Breast epithelium (tissue), 3 donors: ENCODE measurements at regions not wholly inside any gene's neighbourhood (a gene's known extent, or its start where the extent isn't known, plus 50 kb on each side); places are given as distances from the start of the nearest gene placed in this dataset.

ENCODE experiments used
- CTCF ChIP-seq, 3 donors: fragments of 450-650 bp; IDR thresholded peaks; one replicate each; pipeline ENCODE4 v1.5.1; 2016 to 2017; ENCODE audit warnings: antibody characterized with exemption in 3 of 3, mild to moderate bottlenecking in 3 of 3, moderate library complexity in 3 of 3
- POLR2A ChIP-seq: fragments of 450-650 bp; IDR thresholded peaks from one replicate; pipeline ENCODE4 v1.6.1; 2016; ENCODE audit warnings: antibody characterized with exemption, mild to moderate bottlenecking, moderate library complexity
- POLR2AphosphoS5 ChIP-seq, 3 donors: sonication (generic); formaldehyde crosslinking; IDR thresholded peaks; one replicate each; pipeline ENCODE4 v1.6.1; 2017; ENCODE audit warnings: antibody characterized with exemption in 3 of 3

- TF ChIP-seq POLR2AphosphoS5 (IDR thresholded peaks at IDR 0.05) = no peak
- TF ChIP-seq POLR2A = no peak
- no peak for TF ChIP-seq CTCF (IDR thresholded peaks at IDR 0.05)
Observed at GRCh38 chr2:16607301-16607700, 58.3 kb downstream of the CYRIA start.
